Body of pancreas (tissue), 4 donors: ENCODE measurements at regions not wholly inside any gene's neighbourhood (a gene's known extent, or its start where the extent isn't known, plus 50 kb on each side); places are given as distances from the start of the nearest gene placed in this dataset.
"Not testable (repeated sequence)": the region's sequence is repeated elsewhere in the genome, so short reads cannot be mapped to it uniquely, and the experiment has no call there.

Experiments used
- ATAC-seq: fragments of 150-250 bp; one replicate; pipeline ENCODE4 v1.9.1; 2016
- DNase-seq, 4 donors: peaks; one replicate each; pipeline ENCODE4 v3.0.0-alpha.2; 2019
- H3K27ac ChIP-seq, 4 donors: fragments of 200-600 bp; sonication (generic); 1 replicate in 3 of 4; 2 replicates in 1 of 4; pipeline versions ENCODE4 v1.5.1 to v1.6.1; 2016 to 2019; ENCODE audit warnings: mild to moderate bottlenecking in 1 of 4, mixed read lengths in 1 of 4, moderate library complexity in 1 of 4
- H3K27me3 ChIP-seq, 2 donors: fragments of 200-600 bp; sonication (generic); one replicate each; pipeline ENCODE4 v1.6.0; 2016; ENCODE audit warnings: mild to moderate bottlenecking in 1 of 2
- H3K36me3 ChIP-seq, 2 donors: fragments of 200-600 bp; sonication (generic); replicated peaks in 1 of 2; 2 replicates each; pipeline ENCODE4 v1.5.1; 2016; ENCODE audit warnings: low read depth in 2 of 2; ENCODE audit not compliant: insufficient read depth in 1 of 2
- H3K4me1 ChIP-seq: fragments of 200-600 bp; sonication (generic); one replicate; pipeline ENCODE4 v1.6.0; 2016
- H3K4me3 ChIP-seq, 2 donors: fragments of 200-600 bp; sonication (generic); 1 replicate in 1 of 2; 2 replicates in 1 of 2; pipeline ENCODE4 v1.5.1; 2016 to 2019
- H3K9me3 ChIP-seq, 3 donors: fragments of 200-600 bp; sonication (generic); 1 replicate in 2 of 3; 2 replicates in 1 of 3; pipeline ENCODE4 v1.5.1; 2016
- POLR2A ChIP-seq, 3 donors: fragments of 450-650 bp; IDR thresholded peaks; one replicate each; pipeline ENCODE4 v1.6.1; 2016; ENCODE audit warnings: antibody characterized with exemption in 3 of 3, mild to moderate bottlenecking in 2 of 3
- WGBS, 2 donors: methylation state at CpG; one replicate each; pipeline ENCODE4 v1.1.5; 2017; 5-methylcytosine and 5-hydroxymethylcytosine counted together
- intact Hi-C: fragments of 100-400 bp; cut with DNase I; formaldehyde crosslinking; loops from one replicate; pipeline ENCODE4 v1.15.1; 2023
- TF ChIP-seq, protein P1 (sequence below), 7 experiments: fragments of 450-650 bp in 4 of 7; fragments of 200-600 bp in 3 of 7; sonication (generic) in 3 of 7; IDR thresholded peaks; one replicate each; pipeline ENCODE4 v1.5.1; 2016 to 2019; ENCODE audit warnings: antibody characterized with exemption in 7 of 7

DNA sequence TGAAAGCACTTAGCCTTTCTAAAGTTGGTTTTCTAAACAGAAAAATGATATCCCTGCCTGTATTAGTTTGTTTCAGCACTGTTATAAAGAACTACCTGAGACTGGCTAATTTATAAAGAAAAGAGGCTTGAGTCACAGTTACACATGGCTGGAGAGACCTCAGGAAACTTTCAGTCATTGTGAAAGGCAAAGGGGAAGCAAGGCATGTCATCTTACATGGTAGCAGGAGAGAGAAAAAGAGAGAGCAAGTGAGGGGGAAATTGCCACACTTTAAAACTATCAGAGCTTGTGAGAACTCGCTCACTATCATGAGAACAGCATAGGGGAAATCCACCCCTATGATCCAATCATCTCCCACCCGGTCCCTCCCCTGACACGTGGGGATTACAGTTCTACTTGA is 64.9 kb downstream of the FAM170A start:
- Histone ChIP-seq H3K27ac (no peak overlapping the region), H3K9me3 (no peaks in the 10 kb centered on the region), H3K36me3 (no peaks in the 10 kb centered on the region), H3K27me3 (no peaks in the 10 kb centered on the region), H3K4me3 (no peak overlapping the region), H3K4me1 (no peaks in the 10 kb centered on the region)
- TF ChIP-seq POLR2A (IDR thresholded peaks at IDR 0.05): no peak
- TF ChIP-seq, protein P1, sequence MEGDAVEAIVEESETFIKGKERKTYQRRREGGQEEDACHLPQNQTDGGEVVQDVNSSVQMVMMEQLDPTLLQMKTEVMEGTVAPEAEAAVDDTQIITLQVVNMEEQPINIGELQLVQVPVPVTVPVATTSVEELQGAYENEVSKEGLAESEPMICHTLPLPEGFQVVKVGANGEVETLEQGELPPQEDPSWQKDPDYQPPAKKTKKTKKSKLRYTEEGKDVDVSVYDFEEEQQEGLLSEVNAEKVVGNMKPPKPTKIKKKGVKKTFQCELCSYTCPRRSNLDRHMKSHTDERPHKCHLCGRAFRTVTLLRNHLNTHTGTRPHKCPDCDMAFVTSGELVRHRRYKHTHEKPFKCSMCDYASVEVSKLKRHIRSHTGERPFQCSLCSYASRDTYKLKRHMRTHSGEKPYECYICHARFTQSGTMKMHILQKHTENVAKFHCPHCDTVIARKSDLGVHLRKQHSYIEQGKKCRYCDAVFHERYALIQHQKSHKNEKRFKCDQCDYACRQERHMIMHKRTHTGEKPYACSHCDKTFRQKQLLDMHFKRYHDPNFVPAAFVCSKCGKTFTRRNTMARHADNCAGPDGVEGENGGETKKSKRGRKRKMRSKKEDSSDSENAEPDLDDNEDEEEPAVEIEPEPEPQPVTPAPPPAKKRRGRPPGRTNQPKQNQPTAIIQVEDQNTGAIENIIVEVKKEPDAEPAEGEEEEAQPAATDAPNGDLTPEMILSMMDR (IDR thresholded peaks at IDR 0.05): no peak
- DNase-seq (no peak), ATAC-seq (no peak)
- 80 to 86% methylated on average over 3 of the region's 3 CpGs for WGBS, 2 donors
- intact Hi-C loops: no loop called here

DNA sequence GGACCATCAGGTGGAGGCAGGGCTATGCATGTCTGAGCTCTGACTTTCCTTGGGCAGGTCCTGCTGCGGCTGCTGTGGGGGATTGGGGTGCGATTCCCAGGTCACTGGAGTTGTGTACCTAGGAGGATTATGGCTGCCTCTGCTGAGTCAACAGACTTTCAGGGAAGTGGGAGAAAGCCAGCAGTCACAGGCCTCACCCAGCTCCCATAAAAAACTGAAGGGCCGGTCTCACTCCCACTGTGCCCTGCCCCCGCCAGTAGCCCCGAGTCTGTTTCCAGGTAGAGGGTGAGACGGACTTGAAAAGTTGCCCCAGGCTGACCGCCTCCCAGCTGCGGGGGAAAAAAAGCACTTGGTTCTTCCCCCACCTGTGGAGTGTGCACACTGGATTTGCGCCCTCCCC is 76.7 kb downstream of the FAM170A start:
- Histone ChIP-seq H3K27me3 (no peaks in the 10 kb centered on the region), H3K36me3 (no peaks in the 10 kb centered on the region), H3K4me1 (no peaks in the 10 kb centered on the region), H3K9me3 (no peaks in the 10 kb centered on the region), H3K4me3 (no peak overlapping the region), H3K27ac (no peak overlapping the region)
- 73 to 82% methylated on average over 9 of the region's 9 CpGs for WGBS, 2 donors
- ATAC-seq (no peak), DNase-seq (no peak)
- TF ChIP-seq, protein P1 (IDR thresholded peaks at IDR 0.05): no peak
- TF ChIP-seq POLR2A (IDR thresholded peaks at IDR 0.05): no peak
- intact Hi-C loops: no loop called here

DNA sequence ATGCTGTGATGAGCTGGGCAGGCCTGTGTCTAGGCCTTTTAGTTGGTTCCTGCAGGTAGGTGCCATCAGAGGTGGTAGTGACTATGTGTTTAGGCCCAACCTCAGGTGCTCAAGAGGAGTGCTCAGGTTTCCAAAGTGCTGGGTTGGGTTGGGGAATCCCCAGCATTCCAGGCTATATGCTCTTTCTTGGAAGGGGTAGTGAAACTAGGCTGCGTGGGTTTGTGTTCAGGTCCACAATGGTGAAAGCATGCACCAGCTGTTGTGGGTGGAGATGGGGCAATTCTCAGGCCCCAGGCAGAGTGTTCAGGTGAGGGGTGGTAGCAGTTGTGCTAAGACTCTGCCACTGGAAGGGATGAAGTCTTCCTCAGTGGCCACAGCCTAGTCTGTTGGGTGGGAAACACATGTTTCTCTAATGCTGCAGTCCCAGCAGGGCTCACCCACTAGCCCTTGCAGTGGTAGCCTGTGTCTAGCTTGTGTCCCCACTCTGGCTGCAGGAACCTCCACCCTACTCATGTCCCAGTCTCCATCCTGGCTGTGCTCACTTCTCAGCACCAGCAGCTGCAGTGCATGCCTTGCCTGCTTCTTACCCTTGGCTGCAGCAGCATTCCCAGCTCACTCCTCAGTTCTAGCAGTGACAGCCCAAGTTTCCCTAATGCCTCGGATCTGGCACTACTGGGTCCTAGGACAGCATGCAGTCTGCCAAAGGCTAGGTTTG is 78.9 kb downstream of the FAM170A start:
- H3K27ac ChIP-seq: no peak overlapping the region
- intact Hi-C loops: no loop called here
- no peak for TF ChIP-seq POLR2A (IDR thresholded peaks at IDR 0.05)
- TF ChIP-seq, protein P1 (IDR thresholded peaks at IDR 0.05): no peak
- no peaks in the 10 kb centered on the region for H3K36me3 ChIP-seq
- H3K4me3 ChIP-seq: no peak overlapping the region
- 69 to 94% methylated on average over 2 of the region's 2 CpGs for WGBS, 2 donors
- DNase-seq (no peak), ATAC-seq (no peak)
- no peaks in the 10 kb centered on the region for H3K4me1 ChIP-seq
- no peaks in the 10 kb centered on the region for H3K27me3 ChIP-seq
- H3K9me3 ChIP-seq: no peaks in the 10 kb centered on the region

DNA sequence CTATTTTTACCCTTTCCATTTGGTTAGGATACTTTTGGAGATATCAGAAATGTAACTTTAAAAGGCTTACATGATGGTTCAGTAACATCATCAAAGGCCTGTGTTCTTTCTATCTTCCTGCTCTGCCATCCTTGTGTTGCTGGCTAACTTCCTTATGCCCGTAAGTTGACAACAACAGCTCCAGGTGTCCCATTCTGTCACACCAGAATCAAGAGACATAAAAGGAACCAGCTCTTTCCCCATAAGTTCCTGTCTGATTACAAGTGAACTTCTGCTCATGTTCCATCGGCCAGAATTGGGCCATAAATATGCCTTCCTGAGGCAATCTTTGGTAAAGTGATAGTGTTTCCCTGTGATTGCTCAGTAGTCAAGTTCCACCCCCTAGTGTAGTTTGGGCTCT is 92.4 kb downstream of the FAM170A start:
- no peak for DNase-seq
- no peak for TF ChIP-seq POLR2A (IDR thresholded peaks at IDR 0.05)
- H3K27ac ChIP-seq: no peak overlapping the region
- no peaks in the 10 kb centered on the region for H3K4me1 ChIP-seq
- H3K27me3 ChIP-seq: no peaks in the 10 kb centered on the region
- no peak for ATAC-seq
- WGBS, 2 donors: 53 to 78% methylated on average over 2 of the region's 2 CpGs
- H3K36me3 ChIP-seq: no peaks in the 10 kb centered on the region
- H3K4me3 ChIP-seq: no peak overlapping the region
- intact Hi-C loops: no loop called here
- H3K9me3 ChIP-seq: no peaks in the 10 kb centered on the region

DNA sequence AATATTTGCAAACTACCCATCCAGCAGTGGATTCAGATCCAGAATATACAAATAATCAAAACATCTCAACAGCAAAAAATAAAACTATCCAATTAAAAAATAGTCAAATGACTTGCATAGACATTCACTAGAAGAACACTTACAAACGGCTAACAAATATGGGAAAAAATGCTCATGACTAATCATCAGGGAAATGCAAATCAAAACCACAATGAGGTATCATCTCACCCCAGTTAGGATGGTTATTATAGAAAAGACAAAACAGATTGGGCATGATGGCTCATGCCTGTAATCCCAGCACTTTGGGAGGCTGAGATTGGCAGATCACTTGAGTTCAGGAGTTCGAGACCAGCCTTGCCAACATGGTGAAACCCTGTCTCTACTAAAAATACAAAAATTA is 95.9 kb downstream of the FAM170A start:
- DNase-seq, H3K27me3 ChIP-seq, H3K4me3 ChIP-seq, H3K27ac ChIP-seq, H3K36me3 ChIP-seq, H3K9me3 ChIP-seq, ATAC-seq, intact Hi-C loops, H3K4me1 ChIP-seq: not testable (repeated sequence)
- WGBS, 2 donors: 85 to 91% methylated on average over 2 of the region's 2 CpGs

DNA sequence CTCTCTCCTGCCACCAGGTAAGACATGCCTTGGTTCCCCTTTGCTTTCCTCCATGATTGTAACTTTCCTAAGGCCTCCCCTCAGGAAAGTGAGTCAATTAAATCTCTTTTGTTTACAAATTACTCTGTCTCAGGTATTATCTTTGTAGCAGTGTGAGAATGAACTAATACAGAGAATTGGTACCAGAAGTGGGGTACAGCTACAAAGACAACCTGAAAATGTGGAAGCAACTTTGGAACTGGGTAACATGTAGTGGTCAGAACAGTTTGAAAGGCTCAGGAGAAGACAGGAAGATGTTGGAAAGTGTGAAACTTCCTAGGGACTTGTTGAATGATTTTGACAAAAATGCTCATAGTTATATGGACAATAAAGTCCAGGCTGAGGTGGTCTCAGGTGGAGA is 97.2 kb downstream of the FAM170A start:
- DNase-seq: no peak
- ATAC-seq: no peak
- Histone ChIP-seq H3K4me1 (no peaks in the 10 kb centered on the region), H3K36me3 (no peaks in the 10 kb centered on the region), H3K27ac (no peak overlapping the region), H3K27me3 (no peaks in the 10 kb centered on the region), H3K9me3 (no peaks in the 10 kb centered on the region), H3K4me3 (no peak overlapping the region)
- TF ChIP-seq, protein P1 (IDR thresholded peaks at IDR 0.05): no peak
- TF ChIP-seq POLR2A (IDR thresholded peaks at IDR 0.05): no peak
- intact Hi-C loops: no loop called here
